Endothelial cell of umbilical vein (primary cell): ENCODE measurements at regions not wholly inside any gene's neighbourhood (a gene's known extent, or its start where the extent isn't known, plus 50 kb on each side); places are given as distances from the start of the nearest gene placed in this dataset.

Experiments used
- BruUV-seq: library from RNA; stranded (reverse); fragments of 400-500 nt; replicated peaks from 2 replicates; lab custom pipeline; 2021; lab: Mats Ljungman, UMichigan
- CTCF ChIA-PET: fragments of 300-600, 350-600 bp; sonication (Branson Sonifier 250); formaldehyde crosslinking; loops from one replicate; lab custom pipeline; 2021; ENCODE audit warnings: antibody characterized with exemption, inconsistent platforms; lab: Charles Lee
- POLR2A ChIA-PET: fragments of 300-600, 350-600 bp; sonication (Branson Sonifier 250); formaldehyde crosslinking; loops from one replicate; lab custom pipeline; 2021; ENCODE audit warnings: antibody characterized with exemption, inconsistent platforms; lab: Charles Lee
- DNase-seq: peaks from one replicate; pipeline ENCODE4 v3.0.0-alpha.2; 2011; ENCODE audit warnings: low read depth, low spot score
- FAIRE-seq: peaks from 2 replicates; lab custom pipeline; 2011; peaks lifted over from hg19 to GRCh38; lab: Jason Lieb, UNC
- H2AFZ ChIP-seq: 2 replicates; pipeline ENCODE4 v1.6.0; 2012; ENCODE audit warnings: low read depth, low read length, control low read depth, inconsistent platforms
- H3K27ac ChIP-seq: 2 replicates; pipeline ENCODE4 v1.5.1; 2011; ENCODE audit warnings: low read depth, mild to moderate bottlenecking, control low read depth, low read length, moderate library complexity; ENCODE audit not compliant: insufficient read depth
- H3K27me3 ChIP-seq, 2 experiments: 2 replicates each; pipeline versions ENCODE4 v1.6.0 to v1.6.1; 2011; ENCODE audit warnings: low read length in 2 of 2, mixed read lengths in 1 of 2; ENCODE audit not compliant: control insufficient read depth in 2 of 2, insufficient read depth in 2 of 2
- H3K36me3 ChIP-seq, 2 experiments: 2 replicates in 1 of 2; 3 replicates in 1 of 2; pipeline ENCODE4 v1.5.1; 2011; ENCODE audit warnings: low read length in 2 of 2, mild to moderate bottlenecking in 1 of 2, moderate library complexity in 1 of 2; ENCODE audit not compliant: control insufficient read depth in 2 of 2, insufficient read depth in 2 of 2; ENCODE audit errors: extremely low read depth in 1 of 2
- H3K4me1 ChIP-seq: 3 replicates; pipeline ENCODE4 v1.5.1; 2011; ENCODE audit warnings: mild to moderate bottlenecking, low read length; ENCODE audit not compliant: control insufficient read depth, insufficient read depth; ENCODE audit errors: extremely low read depth
- H3K4me2 ChIP-seq: 2 replicates; pipeline ENCODE4 v1.6.1; 2011; ENCODE audit warnings: low read length, control low read depth, mixed read lengths; ENCODE audit not compliant: insufficient read depth
- H3K4me3 ChIP-seq, 3 experiments: fragments of 200-600 bp in 1 of 3; sonication (generic), shearing (Covaris generic) in 1 of 3; replicated peaks in 1 of 3; 2 replicates each; pipeline ENCODE4 v1.5.1; 2011 to 2016; ENCODE audit warnings: control low read depth in 3 of 3, low read length in 3 of 3, mild to moderate bottlenecking in 2 of 3, inconsistent platforms in 1 of 3, low read depth in 1 of 3, moderate library complexity in 1 of 3; ENCODE audit not compliant: insufficient read depth in 1 of 3
- H3K79me2 ChIP-seq: 2 replicates; pipeline ENCODE4 v1.6.0; 2012; ENCODE audit warnings: low read length, inconsistent platforms; ENCODE audit not compliant: control insufficient read depth, insufficient read depth
- H3K9ac ChIP-seq: replicated peaks from 2 replicates; pipeline ENCODE3; 2011; ENCODE audit warnings: low read length, control low read depth; ENCODE audit not compliant: insufficient read depth; ENCODE audit errors: extremely low read depth
- H3K9me1 ChIP-seq: replicated peaks from 3 replicates; pipeline ENCODE4 v1.6.0; 2011; ENCODE audit warnings: mild to moderate bottlenecking, low read length; ENCODE audit not compliant: control insufficient read depth, insufficient read depth; ENCODE audit errors: extremely low read depth
- H3K9me3 ChIP-seq: replicated peaks from 2 replicates; pipeline ENCODE4 v1.5.1; 2012; ENCODE audit warnings: low read length, inconsistent platforms; ENCODE audit not compliant: control insufficient read depth, insufficient read depth
- H4K20me1 ChIP-seq: replicated peaks from 2 replicates; pipeline ENCODE3; 2011; ENCODE audit warnings: mild to moderate bottlenecking, low read length; ENCODE audit not compliant: control insufficient read depth, insufficient read depth; ENCODE audit errors: extremely low read depth
- CTCF ChIP-seq, 2 donors: IDR thresholded peaks; 1 replicate in 1 of 2; 2 replicates in 1 of 2; pipeline ENCODE4 v1.5.1; 2011; ENCODE audit warnings: low read length in 2 of 2, mild to moderate bottlenecking in 2 of 2, moderate library complexity in 2 of 2, control low read depth in 1 of 2, inconsistent platforms in 1 of 2, low read depth in 1 of 2; ENCODE audit not compliant: insufficient read depth in 1 of 2; ENCODE audit errors: extremely low read depth in 1 of 2
- EZH2 ChIP-seq: IDR thresholded peaks from 2 replicates; pipeline ENCODE4 v1.6.1; 2012; ENCODE audit warnings: borderline replicate concordance, low read depth, mild to moderate bottlenecking, moderate library complexity, low read length, inconsistent platforms; ENCODE audit not compliant: severe bottlenecking
- FOS ChIP-seq: IDR thresholded peaks from 2 replicates; pipeline ENCODE4 v1.6.1; 2011; ENCODE audit warnings: mild to moderate bottlenecking, low read length, moderate library complexity, borderline replicate concordance; ENCODE audit not compliant: insufficient read depth
- GATA2 ChIP-seq: IDR thresholded peaks from 2 replicates; pipeline ENCODE4 v1.7.0; 2011; ENCODE audit warnings: low read depth, mild to moderate bottlenecking, moderate library complexity, mixed read lengths, low read length; ENCODE audit not compliant: insufficient read length, insufficient read depth
- JUN ChIP-seq: IDR thresholded peaks from 2 replicates; pipeline ENCODE4 v1.6.1; 2011; ENCODE audit warnings: borderline replicate concordance, low read depth; ENCODE audit not compliant: insufficient read length, insufficient read depth
- MAX ChIP-seq: IDR thresholded peaks from 2 replicates; pipeline ENCODE4 v1.6.1; 2011; ENCODE audit not compliant: insufficient read depth, insufficient read length
- MYC ChIP-seq: IDR thresholded peaks from one replicate; pipeline ENCODE4 v1.6.1; 2011; ENCODE audit warnings: mild to moderate bottlenecking, low read depth, low read length
- POLR2A ChIP-seq: IDR thresholded peaks from 2 replicates; pipeline ENCODE4 v1.6.1; 2012; ENCODE audit warnings: low read depth, mild to moderate bottlenecking, control low read depth, low read length
- POLR2AphosphoS5 ChIP-seq: IDR thresholded peaks from 2 replicates; pipeline ENCODE4 v1.6.1; 2012; ENCODE audit warnings: low read depth, mild to moderate bottlenecking, control low read depth, low read length, moderate library complexity; ENCODE audit not compliant: insufficient read depth
- dilution Hi-C: fragments of 300-500 bp; cut with MboI; formaldehyde crosslinking; loops from one replicate; pipeline ENCODE4 v1.15.0; 2019; ENCODE audit warnings: low sequenced_read_pairs; ENCODE audit not compliant: extremely low pct_ligation_motif_present
- intact Hi-C: fragments of 100-400 bp; cut with micrococcal nuclease; formaldehyde crosslinking; loops from one replicate; pipeline ENCODE4 v1.10.0; 2022

DNA sequence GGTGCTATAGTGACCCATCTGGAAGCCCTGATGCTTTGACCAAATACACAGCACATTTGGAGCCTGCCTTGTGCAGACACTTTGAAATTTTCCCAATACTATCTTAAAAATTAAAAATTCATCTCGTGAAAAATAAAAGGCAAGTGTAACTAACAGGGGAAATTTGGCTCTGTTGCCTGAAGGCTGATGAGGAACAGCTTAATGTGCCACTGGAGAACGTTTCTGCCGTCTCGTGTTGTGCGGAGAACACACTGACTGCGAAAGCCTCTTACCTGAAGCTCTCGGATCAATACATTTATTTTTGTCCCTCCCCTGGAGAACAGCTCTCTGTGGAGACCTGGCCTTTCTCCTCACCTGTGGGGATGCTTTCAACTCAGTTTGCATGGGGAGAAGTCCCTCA is 77.2 kb upstream of the CHST15 start:
- TF ChIP-seq EZH2 (no peak), JUN (no peak), POLR2AphosphoS5 (no peak), MAX (no peak), GATA2 (no peak), MYC (no peak), FOS (no peak), POLR2A (no peak), CTCF (IDR thresholded peaks at IDR 0.05; ENCODE audit: extremely low read depth in 1 of 2, insufficient read depth in 1 of 2, low read depth in 1 of 2, low read length in 2 of 2) (no peak)
- H3K4me3 ChIP-seq, result no peak overlapping the region
- H3K9me1 ChIP-seq, result no peaks in the 10 kb centered on the region
- no peaks in the 10 kb centered on the region for H4K20me1 ChIP-seq
- dilution Hi-C loops, result no loop called here
- H3K9ac ChIP-seq, result no peak overlapping the region
- no peak overlapping the region for H3K27ac ChIP-seq
- CTCF ChIA-PET, result no interaction called here
- no TSS peak for BruUV-seq
- H3K79me2 ChIP-seq, result no peaks in the 10 kb centered on the region
- intact Hi-C loops, result no loop called here
- H3K9me3 ChIP-seq, result no peaks in the 10 kb centered on the region
- no peak for FAIRE-seq
- H3K4me1 ChIP-seq, result no peaks in the 10 kb centered on the region
- H3K27me3 ChIP-seq, result no peaks in the 10 kb centered on the region
- POLR2A ChIA-PET, result no interaction called here
- no peak overlapping the region for H2AFZ ChIP-seq
- H3K36me3 ChIP-seq, result no peaks in the 10 kb centered on the region
- no peak for DNase-seq
- H3K4me2 ChIP-seq, result no peak overlapping the region
